Limb (tissue), 2 donors: ENCODE measurements at regions not wholly inside any gene's neighbourhood (a gene's known extent, or its start where the extent isn't known, plus 50 kb on each side); places are given as distances from the start of the nearest gene placed in this dataset.

Source experiments
- DNase-seq, 2 donors: peaks; one replicate each; pipeline ENCODE4 v3.0.0-alpha.2; 2016; ENCODE audit errors: extremely low spot score in 2 of 2

DNA sequence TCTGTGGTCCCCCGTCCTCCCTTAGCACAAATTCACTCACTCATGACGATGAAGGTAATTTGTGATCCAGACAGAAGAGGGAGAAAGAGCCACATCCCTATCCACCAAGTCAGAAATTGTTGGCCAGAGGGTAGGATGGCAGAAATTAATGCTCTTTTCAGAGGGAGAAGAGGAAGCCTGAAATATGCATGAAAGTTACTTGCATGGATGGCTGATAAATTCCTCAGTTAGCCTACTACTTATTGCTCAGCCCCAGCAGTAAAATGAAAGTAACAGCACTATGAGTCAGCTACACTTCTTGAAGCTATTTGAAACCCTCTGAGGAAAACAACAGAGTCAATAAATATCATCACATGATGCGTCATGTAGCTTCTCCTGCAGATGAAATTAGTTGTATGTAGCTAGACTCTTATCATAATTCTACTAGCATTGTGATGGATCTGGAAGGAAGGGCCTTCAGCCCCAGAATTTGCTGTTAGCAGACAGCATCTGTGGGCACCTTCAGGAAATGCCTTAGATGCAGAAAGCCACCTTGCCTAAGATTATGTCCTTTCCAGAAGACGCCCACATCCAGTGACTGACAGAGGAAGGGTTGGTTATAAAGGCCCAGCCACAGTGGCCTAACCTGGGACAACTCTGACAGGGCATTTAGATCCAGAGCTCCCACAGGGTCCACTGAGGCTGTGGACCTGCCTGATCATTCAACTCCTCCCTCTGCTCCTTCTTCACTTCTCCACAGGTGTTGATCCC lies 81.2 kb upstream of the CCDC112 start:
- no peak for DNase-seq

DNA sequence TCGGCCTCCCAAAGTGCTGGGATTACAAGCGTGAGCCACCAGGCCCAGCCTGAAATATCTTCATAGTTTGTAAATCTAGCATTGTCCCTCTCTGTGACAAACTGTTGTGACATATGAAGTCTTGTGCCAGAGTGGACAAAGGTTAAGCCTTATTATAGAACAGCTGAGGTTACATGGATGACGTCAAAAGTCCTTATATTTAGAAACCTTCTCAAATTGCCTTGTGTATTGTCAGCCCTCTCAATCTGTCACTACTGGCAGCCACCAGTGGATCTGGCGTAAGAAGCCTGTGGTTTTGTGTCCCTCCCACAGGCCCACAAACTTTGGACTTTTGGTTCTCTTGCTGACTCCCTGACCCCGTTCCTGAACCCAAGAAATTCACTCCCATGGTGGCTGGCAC lies 79.4 kb upstream of the CCDC112 start:
- DNase-seq: no peak

DNA sequence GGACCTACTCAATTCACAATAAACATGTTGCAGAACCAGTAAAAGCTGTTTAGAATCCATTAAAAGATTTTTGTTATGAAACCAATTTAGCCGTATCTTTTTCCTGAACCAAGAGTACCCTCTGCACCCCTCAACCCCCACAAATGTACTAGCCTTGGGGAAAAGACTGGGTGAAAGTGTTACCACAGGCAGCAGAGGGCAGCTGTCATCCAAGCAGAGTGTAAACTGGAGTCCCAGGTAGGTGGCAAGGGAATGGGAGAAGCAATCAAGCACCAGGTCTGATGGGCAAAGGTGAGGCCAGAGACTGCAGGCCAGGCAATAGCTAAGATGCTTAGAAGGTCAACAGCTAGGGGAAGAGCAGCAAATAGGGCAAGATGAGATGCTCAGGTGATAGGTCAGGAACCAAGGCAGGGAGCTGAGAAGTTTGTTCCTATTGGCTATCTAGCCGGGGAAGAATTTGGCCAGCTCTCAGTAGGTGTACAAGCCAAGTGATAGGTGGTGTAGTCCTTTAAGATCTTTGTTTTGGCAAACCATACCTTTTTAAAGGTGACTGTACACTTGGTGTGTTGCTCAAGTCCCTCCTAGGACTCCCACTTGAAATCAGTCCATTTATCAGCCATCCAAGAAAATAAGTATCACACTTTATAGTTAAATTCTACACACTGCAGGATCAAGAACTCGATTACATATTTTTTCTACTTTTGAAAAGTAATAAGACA lies 77.8 kb upstream of the CCDC112 start:
- no peak for DNase-seq

DNA sequence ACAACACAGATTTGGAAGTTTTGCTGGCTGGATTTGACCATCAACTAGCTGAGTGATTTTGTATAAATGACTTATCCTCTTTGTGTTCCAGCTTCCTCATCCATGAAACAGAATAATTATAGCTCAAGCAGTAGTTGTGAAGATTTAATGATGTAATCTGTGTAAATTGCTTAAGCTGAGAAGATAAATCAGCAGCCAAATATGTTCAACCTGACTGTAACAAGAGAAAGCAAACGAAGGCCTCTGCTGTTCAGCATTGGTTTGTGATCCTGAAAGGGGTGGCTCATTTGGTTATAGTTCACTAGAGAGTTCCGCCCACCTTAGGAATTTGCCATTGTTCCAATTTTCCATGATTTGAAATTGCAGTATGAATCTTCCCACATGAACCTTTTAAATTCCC lies 75.7 kb upstream of the CCDC112 start:
- DNase-seq: no peak

DNA sequence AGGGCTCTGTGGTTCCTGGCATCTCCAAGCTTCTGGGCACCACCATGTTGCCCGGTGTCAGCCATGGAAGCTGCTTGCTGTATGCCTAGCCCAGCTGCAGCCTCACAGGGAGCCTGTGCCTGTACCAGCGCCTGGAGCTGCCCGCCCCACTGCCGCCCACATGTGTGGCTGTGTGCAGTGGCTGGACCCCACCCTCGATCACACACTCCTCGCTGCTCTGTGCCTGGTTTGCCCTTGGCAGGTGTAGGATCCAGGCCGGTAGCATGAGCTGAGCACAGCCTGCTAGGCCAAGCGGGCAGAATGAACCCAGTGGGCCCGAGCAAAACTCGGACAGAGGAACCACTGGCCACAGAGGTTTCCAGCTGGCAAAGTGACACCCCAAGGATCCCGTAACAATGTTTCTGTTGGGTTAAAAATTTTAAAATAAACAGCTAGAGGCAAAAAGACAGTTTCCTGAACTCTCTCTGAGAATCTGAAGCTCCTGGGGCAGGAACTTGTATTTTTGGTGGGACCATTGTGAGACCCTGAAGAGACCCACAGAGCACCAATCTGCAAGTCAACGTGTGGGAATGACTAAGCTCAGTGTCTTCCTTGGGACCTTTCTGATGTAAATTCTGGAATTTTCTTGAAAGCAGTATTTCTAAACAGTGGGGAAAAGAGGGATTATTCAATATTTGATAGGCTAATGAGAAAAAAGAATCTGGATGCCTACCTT lies 73.1 kb upstream of the CCDC112 start:
- no peak for DNase-seq

DNA sequence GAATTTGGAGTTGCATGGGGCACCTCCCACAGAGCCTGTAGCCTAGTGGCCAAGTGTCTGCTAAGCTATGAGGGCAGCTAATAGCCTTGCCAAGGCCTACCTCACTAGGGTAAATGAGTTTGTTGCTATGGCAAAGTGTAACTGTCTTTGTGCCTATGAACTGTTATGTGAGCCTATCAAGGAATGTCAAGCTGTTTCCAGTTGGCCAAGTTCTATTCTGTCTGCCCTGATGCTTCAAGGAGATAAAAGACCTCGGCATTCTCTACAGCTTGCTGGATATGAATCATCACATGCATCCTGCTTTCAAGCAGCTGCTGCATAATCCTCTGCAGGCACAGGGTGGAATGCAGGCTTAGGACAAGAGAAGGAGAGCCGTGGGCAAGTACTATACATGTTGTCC lies 69.8 kb upstream of the CCDC112 start:
- DNase-seq: peak in 1 of 2 donors; percentile 57

DNA sequence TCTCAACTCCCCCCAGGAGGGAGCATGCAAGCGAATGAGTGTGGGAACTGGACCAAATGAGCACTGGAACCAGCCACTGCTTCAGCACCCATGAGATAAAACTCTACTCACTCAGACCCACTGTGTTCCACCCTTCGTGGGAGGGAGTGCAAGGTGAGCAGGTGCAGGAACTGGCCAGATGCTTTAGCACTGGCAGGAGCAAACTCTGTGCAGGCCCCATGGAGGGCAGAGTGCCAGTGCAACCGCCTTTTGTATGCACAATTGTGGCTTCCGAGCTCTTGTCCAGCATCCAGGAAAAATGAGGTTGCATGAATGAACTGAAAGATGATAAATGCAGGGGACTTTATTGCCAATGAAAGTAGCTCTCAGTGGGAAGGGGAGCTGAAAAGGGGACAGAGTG lies 67.4 kb upstream of the CCDC112 start:
- DNase-seq: no peak

DNA sequence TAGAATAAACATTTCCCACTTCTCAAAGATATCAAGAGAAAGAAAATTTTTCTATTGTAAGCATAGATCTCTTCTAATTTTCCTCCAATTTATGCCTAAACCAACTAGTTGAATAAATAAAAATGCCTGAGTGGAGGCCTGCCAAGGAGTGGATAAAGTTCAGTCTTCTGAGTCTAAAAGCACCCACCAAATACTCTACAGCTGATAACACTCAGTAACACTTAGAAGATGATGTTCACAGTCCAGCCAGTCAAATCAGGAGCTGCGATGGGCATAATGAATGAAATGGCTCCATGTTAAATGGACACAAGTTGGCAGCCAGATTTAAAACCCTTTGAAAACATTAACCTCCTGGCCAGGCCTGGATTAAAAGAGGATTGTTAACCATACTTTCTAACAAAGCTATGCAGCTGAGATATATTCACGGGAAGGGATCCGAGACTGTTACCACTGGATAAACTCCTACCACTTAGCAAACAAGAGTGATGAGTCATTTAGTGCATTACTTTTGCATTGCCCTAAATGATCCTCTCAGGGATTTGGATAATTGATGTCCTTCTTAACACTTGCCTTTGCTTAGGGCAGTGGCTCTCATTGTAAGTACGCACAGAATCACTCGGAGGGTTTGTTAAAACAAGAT lies 63.7 kb upstream of the CCDC112 start:
- no peak for DNase-seq

DNA sequence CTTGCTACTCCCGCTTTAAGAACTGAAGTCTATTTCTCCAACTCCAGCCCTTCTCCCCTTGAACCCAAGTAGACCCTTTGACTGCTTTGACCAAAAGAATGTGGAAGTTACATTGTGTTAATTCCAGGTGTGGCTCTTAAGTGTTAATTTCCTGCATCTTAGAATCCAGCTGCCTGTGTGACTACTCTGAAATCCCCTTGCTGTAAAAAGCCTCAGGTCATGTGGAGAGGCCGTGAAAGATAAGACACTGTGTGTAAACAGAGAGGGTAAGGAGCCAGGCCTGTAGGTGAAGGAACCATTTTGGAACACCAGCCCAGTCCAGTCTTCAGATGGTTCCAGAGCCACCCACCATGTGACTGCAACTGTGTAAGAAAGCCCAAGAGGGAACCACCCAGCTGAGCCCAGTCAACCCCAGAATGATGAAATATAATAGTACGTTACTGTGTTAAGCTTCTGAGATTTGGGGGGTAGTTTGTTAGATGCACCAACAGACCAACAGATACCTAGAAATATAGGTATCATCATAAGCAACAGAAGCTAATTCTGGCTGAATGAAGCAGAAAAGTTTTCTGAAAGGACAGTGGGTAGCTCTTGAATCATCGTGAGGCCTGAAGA lies 59.4 kb upstream of the CCDC112 start:
- DNase-seq: no peak

DNA sequence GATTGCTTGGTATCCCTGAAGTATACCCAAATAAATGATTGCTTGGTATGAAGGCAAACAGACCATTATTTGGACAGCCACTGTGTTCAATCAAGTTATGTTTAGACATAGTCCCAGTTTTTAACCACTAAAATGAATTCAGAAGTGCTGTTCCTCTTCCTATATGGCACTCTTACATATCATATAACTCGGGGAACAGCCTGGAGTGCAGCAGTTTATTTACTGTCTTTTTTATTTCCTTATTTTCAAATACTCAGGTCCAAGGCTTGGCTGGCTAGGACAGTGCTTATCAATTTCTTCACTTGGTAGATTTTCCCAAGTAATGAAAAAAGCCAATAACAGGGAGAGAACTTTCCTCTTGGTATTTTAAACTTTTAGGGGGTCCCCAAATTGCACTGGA lies 58.6 kb upstream of the CCDC112 start:
- no peak for DNase-seq

DNA sequence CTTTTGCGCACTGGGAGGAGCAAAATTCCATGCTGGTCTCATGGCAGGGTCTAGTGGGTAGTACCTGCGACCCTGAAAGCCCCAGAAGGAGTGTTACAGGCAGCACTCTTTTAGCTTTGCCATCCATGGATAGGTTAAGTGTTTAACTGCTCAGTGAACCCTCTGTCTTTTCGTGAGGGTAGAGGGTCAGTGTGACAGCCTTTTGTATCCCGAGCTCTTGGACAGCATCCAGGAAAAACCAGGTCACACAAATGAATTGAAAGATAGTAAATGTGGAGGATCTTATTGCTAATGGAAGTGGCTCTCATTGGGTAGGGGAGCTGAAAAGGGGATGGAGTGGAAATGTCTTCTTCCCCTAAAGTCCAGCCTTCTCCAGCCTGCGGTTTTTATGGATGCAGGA lies 57.8 kb upstream of the CCDC112 start:
- DNase-seq: no peak

DNA sequence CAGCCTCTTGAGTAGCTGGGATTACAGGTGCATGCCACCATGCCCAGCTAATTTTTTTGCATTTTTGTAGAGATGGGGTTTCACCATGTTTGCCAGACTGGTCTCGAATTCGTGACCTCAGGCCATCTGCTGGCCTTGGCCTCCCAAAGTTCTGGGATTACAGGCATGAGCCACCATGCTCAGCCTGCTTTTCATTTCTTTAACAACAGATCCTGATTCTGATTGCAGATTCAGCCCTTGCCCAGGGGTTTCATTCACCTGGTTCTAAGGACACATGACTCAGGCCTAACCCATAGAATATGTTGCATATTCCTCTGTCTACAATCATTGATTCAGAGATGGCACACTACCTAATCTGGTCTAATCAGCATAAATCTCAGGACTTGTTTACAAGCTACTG lies 56.1 kb upstream of the CCDC112 start:
- DNase-seq: no peak

DNA sequence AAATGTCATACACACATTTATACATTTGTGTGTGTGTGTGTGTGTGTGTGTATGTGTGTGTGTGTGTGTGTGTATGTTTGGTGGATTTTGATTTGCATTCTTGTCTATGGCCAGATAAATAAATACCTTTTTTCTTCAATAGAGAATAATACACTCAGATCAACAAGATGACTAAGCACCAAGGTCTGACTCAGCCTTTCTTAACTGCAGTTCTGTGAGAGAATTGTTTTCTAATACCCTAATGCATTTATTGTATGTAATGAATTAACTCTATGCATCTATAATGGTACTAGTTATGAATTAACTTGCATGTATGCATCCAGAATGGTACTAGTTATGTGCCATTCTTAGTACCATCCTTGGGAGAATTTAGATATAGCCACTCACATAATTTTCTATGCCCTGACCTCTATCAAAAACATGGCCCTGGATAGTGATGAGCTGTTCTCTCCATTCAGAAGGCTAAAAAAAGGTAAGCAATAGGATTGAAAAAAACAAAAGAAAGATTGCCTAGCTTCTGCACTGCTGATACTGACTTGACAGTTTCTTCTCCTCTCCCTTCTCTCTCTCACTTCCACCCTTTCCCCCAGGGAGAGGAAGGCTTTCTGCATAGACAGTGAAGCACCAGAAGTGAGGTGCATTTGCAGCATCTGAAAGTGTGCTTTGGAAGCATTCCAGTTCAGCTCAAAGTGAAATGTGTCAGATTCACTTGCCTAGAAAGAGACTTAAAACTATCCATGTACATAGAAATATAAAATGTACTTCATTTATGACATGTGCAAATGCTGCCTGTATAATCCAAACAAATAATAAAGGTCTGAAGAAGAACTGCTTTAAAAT lies 55.1 kb upstream of the CCDC112 start:
- no peak for DNase-seq

DNA sequence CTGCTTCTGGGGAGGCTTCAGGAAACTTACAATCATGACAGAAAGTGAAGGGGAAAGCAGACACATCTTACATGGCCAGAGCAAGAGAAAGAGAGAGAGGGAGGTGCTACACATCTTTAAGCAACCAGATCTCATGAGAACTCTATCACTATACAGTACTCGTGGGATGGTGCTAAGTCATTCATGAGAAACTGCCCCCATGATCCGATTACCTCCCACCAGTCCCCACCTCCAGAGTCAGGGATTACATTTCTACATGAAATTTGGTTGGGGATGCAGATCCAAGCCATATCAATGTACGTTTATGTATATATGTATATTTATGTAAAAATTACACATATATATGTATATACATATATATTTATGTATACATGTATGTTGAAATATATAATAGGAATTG lies 54.4 kb upstream of the CCDC112 start:
- DNase-seq: no peak

DNA sequence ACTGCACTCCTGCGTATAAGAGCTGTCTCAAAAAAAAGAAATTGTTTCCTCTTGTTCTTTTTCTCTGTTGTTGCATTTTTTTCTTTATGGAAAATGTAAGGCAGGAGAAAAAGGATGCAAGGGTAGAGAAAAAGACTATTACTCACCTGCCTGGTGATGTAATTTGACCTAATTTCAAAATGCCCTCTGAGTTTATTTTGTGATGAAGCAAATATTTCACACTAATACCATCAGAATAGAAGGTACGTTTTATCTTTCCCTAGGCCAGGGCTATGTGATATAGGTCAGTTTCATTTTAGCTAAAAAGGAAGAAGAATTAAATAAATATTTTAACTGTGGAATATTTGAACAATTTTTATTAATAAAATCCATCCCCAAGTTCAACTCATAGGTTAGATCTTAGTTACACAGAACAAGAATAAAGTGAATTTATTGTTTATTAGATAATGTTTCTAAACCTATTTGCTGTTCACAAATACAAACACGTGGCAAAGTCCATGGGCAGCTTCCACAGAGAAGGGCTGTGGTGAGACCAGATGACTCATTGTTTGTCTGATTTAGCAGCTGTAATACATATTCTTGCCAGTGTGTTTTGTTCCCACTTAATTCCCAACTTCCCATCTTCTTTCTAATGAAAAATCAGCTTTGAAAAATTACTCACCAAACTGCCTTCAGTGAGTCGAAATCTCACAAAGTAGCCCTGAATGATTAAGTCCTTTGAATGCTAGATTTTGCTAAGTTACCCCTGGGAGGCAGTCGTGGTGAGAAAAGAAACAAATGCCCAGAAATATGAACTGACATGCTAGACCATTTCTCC lies 52.8 kb upstream of the CCDC112 start:
- DNase-seq: no peak

DNA sequence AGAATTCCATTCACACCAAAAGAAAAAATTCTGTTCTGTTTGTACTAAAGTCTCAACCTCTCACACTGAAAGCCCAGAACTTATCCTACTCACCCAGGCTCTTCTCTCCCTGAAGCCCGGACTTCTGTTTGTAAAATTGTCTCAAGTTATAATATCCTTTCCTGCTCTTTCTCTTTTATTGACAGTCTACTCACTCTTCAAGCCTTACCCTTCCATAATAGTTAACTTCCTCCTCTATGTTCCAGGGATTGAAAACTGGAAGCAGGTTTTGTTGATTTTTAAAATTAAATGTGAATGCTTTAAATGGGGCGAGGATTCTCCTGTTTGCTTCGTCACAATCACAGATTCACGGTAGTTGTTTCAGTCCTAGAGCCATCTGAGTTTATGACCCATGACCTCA lies 51.7 kb upstream of the CCDC112 start:
- DNase-seq: no peak
